ENCODE measurements at regions not wholly inside any gene's neighbourhood (a gene's known extent, or its start where the extent isn't known, plus 50 kb on each side); places are given as distances from the start of the nearest gene placed in this dataset.

DNA sequence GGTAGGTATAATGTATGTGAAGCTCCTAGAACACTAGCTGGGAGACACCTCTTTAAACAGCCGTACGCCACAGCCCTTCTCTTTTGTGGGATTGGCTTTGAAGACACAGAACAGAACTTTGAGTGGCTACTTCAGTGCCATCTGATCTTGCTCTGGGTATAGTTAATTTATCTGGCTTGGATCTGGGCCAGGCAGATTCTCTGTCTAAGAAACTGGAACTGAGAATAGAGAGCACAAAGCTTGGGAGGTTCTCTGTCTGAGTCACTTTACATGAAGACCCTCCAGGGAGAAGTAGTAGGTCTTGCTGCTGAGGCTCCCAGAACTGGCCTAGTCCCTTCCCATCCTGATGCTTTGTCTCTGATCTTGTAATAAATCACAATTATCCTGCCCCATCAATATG lies 721.0 kb upstream of the KIF2B start:
- Histone ChIP-seq H4K20me1 (ENCODE audit: insufficient read depth, low read length) (no peaks in the 10 kb centered on the region), H3K9me3 (replicated peaks in 1 of 2; ENCODE audit: control insufficient read depth in 1 of 2, insufficient read depth in 1 of 2, low read length in 2 of 2) (peaks cover 4 to 7% of the 10 kb centered on the region in 2 donors), H3K79me2 (ENCODE audit: insufficient read depth, low read length) (no peaks in the 10 kb centered on the region), H3K36me3 (replicated peaks in 1 of 2; ENCODE audit: control insufficient read depth in 1 of 2, insufficient read depth in 2 of 2, low read length in 2 of 2) (no peaks in the 10 kb centered on the region), H3K27ac (ENCODE audit: low read depth in 1 of 2, low read length in 2 of 2) (no peak overlapping the region), H3K27me3 (ENCODE audit: control insufficient read depth in 2 of 2, insufficient read depth in 2 of 2, low read length in 2 of 2) (no peaks in the 10 kb centered on the region), H3K4me3 (replicated peaks in 1 of 3; ENCODE audit: low read depth in 2 of 3, low read length in 3 of 3) (no peak overlapping the region), H3K9ac (ENCODE audit: insufficient read depth, low read length, poor library complexity, severe bottlenecking) (no peak overlapping the region), H3K4me2 (replicated peaks; ENCODE audit: extremely low read depth, low read length, poor library complexity, severe bottlenecking) (no peak overlapping the region), H3K4me1 (ENCODE audit: control insufficient read depth in 1 of 2, insufficient read depth in 2 of 2, low read length in 2 of 2) (no peaks in the 10 kb centered on the region), H2AFZ (ENCODE audit: insufficient read depth, low read depth, low read length, poor library complexity, severe bottlenecking) (no peak overlapping the region)
- H3K27me3 Mint-ChIP-seq (ENCODE audit: low read depth in 3 of 3): no peaks in the 10 kb centered on the region
- H3K27ac Mint-ChIP-seq: no peak overlapping the region
- intact Hi-C loops (cut with micrococcal nuclease): no loop called here
- no CpG with 5 or more reads among the region's 2 CpGs for WGBS (ENCODE audit: insufficient coverage)
- TF ChIP-seq, protein P1, sequence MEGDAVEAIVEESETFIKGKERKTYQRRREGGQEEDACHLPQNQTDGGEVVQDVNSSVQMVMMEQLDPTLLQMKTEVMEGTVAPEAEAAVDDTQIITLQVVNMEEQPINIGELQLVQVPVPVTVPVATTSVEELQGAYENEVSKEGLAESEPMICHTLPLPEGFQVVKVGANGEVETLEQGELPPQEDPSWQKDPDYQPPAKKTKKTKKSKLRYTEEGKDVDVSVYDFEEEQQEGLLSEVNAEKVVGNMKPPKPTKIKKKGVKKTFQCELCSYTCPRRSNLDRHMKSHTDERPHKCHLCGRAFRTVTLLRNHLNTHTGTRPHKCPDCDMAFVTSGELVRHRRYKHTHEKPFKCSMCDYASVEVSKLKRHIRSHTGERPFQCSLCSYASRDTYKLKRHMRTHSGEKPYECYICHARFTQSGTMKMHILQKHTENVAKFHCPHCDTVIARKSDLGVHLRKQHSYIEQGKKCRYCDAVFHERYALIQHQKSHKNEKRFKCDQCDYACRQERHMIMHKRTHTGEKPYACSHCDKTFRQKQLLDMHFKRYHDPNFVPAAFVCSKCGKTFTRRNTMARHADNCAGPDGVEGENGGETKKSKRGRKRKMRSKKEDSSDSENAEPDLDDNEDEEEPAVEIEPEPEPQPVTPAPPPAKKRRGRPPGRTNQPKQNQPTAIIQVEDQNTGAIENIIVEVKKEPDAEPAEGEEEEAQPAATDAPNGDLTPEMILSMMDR (IDR thresholded peaks at IDR 0.05): no peak
- H3K4me3 Mint-ChIP-seq: no peak overlapping the region
- DNase-seq: no peak
- no peaks in the 10 kb centered on the region for H3K4me1 Mint-ChIP-seq
- no peaks in the 10 kb centered on the region for H3K36me3 Mint-ChIP-seq
- peaks cover 0 to 4% (median 2%) of the 10 kb centered on the region in 7 donors for H3K9me3 Mint-ChIP-seq

GRCh38 chr17:53100126-53100525 lies 722.6 kb upstream of the KIF2B start:
- no peaks in the 10 kb centered on the region for H3K27me3 Mint-ChIP-seq (ENCODE audit: low read depth in 3 of 3)
- TF ChIP-seq, protein P1 (IDR thresholded peaks at IDR 0.05): no peak
- intact Hi-C loops (cut with micrococcal nuclease): no loop called here

More at GRCh38 chr17:53100126-53100525, 722.6 kb upstream of the KIF2B start:
- Histone ChIP-seq H3K27ac (ENCODE audit: low read depth in 1 of 2, low read length in 2 of 2) (no peak overlapping the region), H4K20me1 (ENCODE audit: insufficient read depth, low read length) (no peaks in the 10 kb centered on the region), H3K9me3 (replicated peaks in 1 of 2; ENCODE audit: control insufficient read depth in 1 of 2, insufficient read depth in 1 of 2, low read length in 2 of 2) (peaks cover 4 to 7% of the 10 kb centered on the region in 2 donors), H3K4me2 (replicated peaks; ENCODE audit: extremely low read depth, low read length, poor library complexity, severe bottlenecking) (no peak overlapping the region), H3K4me1 (ENCODE audit: control insufficient read depth in 1 of 2, insufficient read depth in 2 of 2, low read length in 2 of 2) (no peaks in the 10 kb centered on the region), H3K27me3 (ENCODE audit: control insufficient read depth in 2 of 2, insufficient read depth in 2 of 2, low read length in 2 of 2) (no peaks in the 10 kb centered on the region), H2AFZ (ENCODE audit: insufficient read depth, low read depth, low read length, poor library complexity, severe bottlenecking) (no peak overlapping the region), H3K9ac (ENCODE audit: insufficient read depth, low read length, poor library complexity, severe bottlenecking) (no peak overlapping the region), H3K79me2 (ENCODE audit: insufficient read depth, low read length) (no peaks in the 10 kb centered on the region), H3K4me3 (replicated peaks in 1 of 3; ENCODE audit: low read depth in 2 of 3, low read length in 3 of 3) (no peak overlapping the region), H3K36me3 (replicated peaks in 1 of 2; ENCODE audit: control insufficient read depth in 1 of 2, insufficient read depth in 2 of 2, low read length in 2 of 2) (no peaks in the 10 kb centered on the region)
- no peak for DNase-seq
- H3K27ac Mint-ChIP-seq: no peak overlapping the region
- peaks cover 0 to 5% (median 2%) of the 10 kb centered on the region in 7 donors for H3K9me3 Mint-ChIP-seq
- no CpG with 5 or more reads among the region's 3 CpGs for WGBS (ENCODE audit: insufficient coverage)
- H3K4me1 Mint-ChIP-seq: no peaks in the 10 kb centered on the region
- no peaks in the 10 kb centered on the region for H3K36me3 Mint-ChIP-seq
- H3K4me3 Mint-ChIP-seq: no peak overlapping the region
